Loucy (cell line): ENCODE measurements at regions not wholly inside any gene's neighbourhood (a gene's known extent, or its start where the extent isn't known, plus 50 kb on each side); places are given as distances from the start of the nearest gene placed in this dataset.

Experiments used
- H2AFZ ChIP-seq: fragments of 200-600 bp; sonication (generic); 2 replicates; pipeline ENCODE4 v1.6.0; 2016; ENCODE audit warnings: antibody characterized with exemption, mild to moderate bottlenecking, low read length, moderate library complexity
- H3F3A ChIP-seq: fragments of 200-600 bp; 2 replicates; pipeline ENCODE4 v1.6.0; 2016; ENCODE audit warnings: antibody characterized with exemption, low read depth, mild to moderate bottlenecking
- H3K27me3 ChIP-seq: fragments of 200-600 bp; sonication (generic); 2 replicates; pipeline ENCODE4 v1.6.1; 2014; ENCODE audit warnings: low read length, mild to moderate bottlenecking; ENCODE audit not compliant: insufficient read depth, poor library complexity, severe bottlenecking
- H3K36me3 ChIP-seq: fragments of 200-600 bp; sonication (generic); 2 replicates; pipeline ENCODE4 v1.6.1; 2016; ENCODE audit warnings: low read length; ENCODE audit not compliant: insufficient read depth
- H3K4me1 ChIP-seq: fragments of 200-600 bp; sonication (generic); 2 replicates; pipeline ENCODE4 v1.5.1; 2014; ENCODE audit warnings: low read length, mild to moderate bottlenecking; ENCODE audit not compliant: insufficient read depth, poor library complexity, severe bottlenecking
- H3K4me2 ChIP-seq: fragments of 200-600 bp; sonication (generic); 2 replicates; pipeline ENCODE4 v1.6.0; 2014; ENCODE audit warnings: antibody characterized with exemption, low read length, low read depth, mild to moderate bottlenecking; ENCODE audit not compliant: poor library complexity, severe bottlenecking
- H3K4me3 ChIP-seq: fragments of 200-600 bp; sonication (generic); 2 replicates; pipeline ENCODE4 v1.5.1; 2014; ENCODE audit warnings: low read length, mild to moderate bottlenecking, mixed read lengths; ENCODE audit not compliant: poor library complexity, severe bottlenecking
- H3K79me2 ChIP-seq: fragments of 200-600 bp; sonication (generic); 2 replicates; pipeline ENCODE4 v1.6.1; 2014; ENCODE audit warnings: low read length; ENCODE audit not compliant: insufficient read depth
- H3K9ac ChIP-seq: fragments of 200-600 bp; sonication (generic); 2 replicates; pipeline ENCODE4 v1.6.0; 2014; ENCODE audit warnings: mild to moderate bottlenecking, low read depth, low read length, moderate library complexity; ENCODE audit not compliant: poor library complexity, severe bottlenecking
- H3K9me2 ChIP-seq: fragments of 200-600 bp; sonication (generic); replicated peaks from 2 replicates; pipeline ENCODE4 v1.6.1; 2016; ENCODE audit warnings: low read depth, low read length, mixed read lengths
- H3K9me3 ChIP-seq: fragments of 200-600 bp; sonication (generic); 2 replicates; pipeline ENCODE4 v1.6.1; 2014; ENCODE audit warnings: mild to moderate bottlenecking, antibody characterized with exemption, low read length, low read depth; ENCODE audit not compliant: insufficient read depth
- H4K20me1 ChIP-seq: fragments of 200-600 bp; sonication (generic); 2 replicates; pipeline ENCODE4 v1.6.0; 2014; ENCODE audit warnings: antibody characterized with exemption, low read length, mild to moderate bottlenecking; ENCODE audit not compliant: insufficient read depth, poor library complexity, severe bottlenecking
- CTCF ChIP-seq: fragments of 200-600 bp; sonication (generic); conservative IDR thresholded peaks from 2 replicates; pipeline ENCODE4 v1.5.1; 2014; ENCODE audit warnings: mild to moderate bottlenecking, antibody characterized with exemption, low read length
- EZH2phosphoT487 ChIP-seq: fragments of 200-600 bp; IDR thresholded peaks from 2 replicates; pipeline ENCODE4 v1.6.1; 2018; ENCODE audit warnings: antibody characterized with exemption, mild to moderate bottlenecking, moderate library complexity, borderline replicate concordance

- TF ChIP-seq EZH2phosphoT487 (no peak), CTCF (no peak)
- Histone ChIP-seq H3K4me1 (no peaks in the 10 kb centered on the region), H2AFZ (no peak overlapping the region), H3K9ac (no peak overlapping the region), H3K79me2 (no peaks in the 10 kb centered on the region), H3K9me2 (no peaks in the 10 kb centered on the region), H3K36me3 (no peaks in the 10 kb centered on the region), H3F3A (no peaks in the 10 kb centered on the region), H4K20me1 (no peaks in the 10 kb centered on the region), H3K9me3 (no peaks in the 10 kb centered on the region), H3K4me2 (no peak overlapping the region), H3K4me3 (no peak overlapping the region), H3K27me3 (no peaks in the 10 kb centered on the region)
These were observed 100.1 kb downstream of the HLX start for GRCh38 chr1:220979371-220979770.

GRCh38 chr1:220982686-220983085, 103.4 kb downstream of the HLX start:
- Histone ChIP-seq H4K20me1 (no peaks in the 10 kb centered on the region), H3K9ac (no peak overlapping the region), H3K36me3 (no peaks in the 10 kb centered on the region), H3K79me2 (no peaks in the 10 kb centered on the region), H3K4me1 (no peaks in the 10 kb centered on the region), H3K4me3 (no peak overlapping the region), H3F3A (no peaks in the 10 kb centered on the region), H2AFZ (no peak overlapping the region), H3K27me3 (no peaks in the 10 kb centered on the region), H3K9me2 (no peaks in the 10 kb centered on the region), H3K4me2 (no peak overlapping the region), H3K9me3 (no peaks in the 10 kb centered on the region)
- TF ChIP-seq CTCF (no peak), EZH2phosphoT487 (no peak)

GRCh38 chr1:220983877-220984635, 104.8 kb downstream of the HLX start:
- Histone ChIP-seq H3K4me3 (no peak overlapping the region), H3K27me3 (no peaks in the 10 kb centered on the region), H2AFZ (no peak overlapping the region), H3K36me3 (no peaks in the 10 kb centered on the region), H3K9me3 (no peaks in the 10 kb centered on the region), H4K20me1 (no peaks in the 10 kb centered on the region), H3K9ac (no peak overlapping the region), H3F3A (no peaks in the 10 kb centered on the region), H3K9me2 (no peaks in the 10 kb centered on the region), H3K4me1 (no peaks in the 10 kb centered on the region), H3K4me2 (no peak overlapping the region), H3K79me2 (no peaks in the 10 kb centered on the region)
- TF ChIP-seq CTCF: peak; percentile 48
- TF ChIP-seq EZH2phosphoT487: no peak
